ENCODE measurements at regions not wholly inside any gene's neighbourhood (a gene's known extent, or its start where the extent isn't known, plus 50 kb on each side); places are given as distances from the start of the nearest gene placed in this dataset.

DNA sequence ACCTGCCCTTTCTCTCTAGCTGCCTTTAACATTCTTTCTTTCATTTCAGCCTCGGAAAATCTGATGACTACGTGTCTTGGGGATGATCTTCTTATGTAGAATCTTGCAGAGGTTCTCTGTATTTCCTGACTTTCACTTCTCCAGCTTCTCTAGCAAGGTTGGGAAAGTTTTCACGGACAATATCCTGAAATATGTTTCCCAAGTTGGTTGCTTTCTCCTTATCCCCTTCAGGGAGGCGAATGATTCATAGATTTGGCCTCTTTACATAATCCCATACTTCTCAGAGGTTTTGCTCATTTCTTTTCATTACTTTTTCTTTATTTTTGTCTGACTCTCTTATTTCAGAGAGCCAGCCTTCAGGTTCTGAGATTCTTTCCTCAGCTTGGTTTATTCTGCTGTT is 62.1 kb upstream of the CCDC54 start:
- no peak for DNase-seq

DNA sequence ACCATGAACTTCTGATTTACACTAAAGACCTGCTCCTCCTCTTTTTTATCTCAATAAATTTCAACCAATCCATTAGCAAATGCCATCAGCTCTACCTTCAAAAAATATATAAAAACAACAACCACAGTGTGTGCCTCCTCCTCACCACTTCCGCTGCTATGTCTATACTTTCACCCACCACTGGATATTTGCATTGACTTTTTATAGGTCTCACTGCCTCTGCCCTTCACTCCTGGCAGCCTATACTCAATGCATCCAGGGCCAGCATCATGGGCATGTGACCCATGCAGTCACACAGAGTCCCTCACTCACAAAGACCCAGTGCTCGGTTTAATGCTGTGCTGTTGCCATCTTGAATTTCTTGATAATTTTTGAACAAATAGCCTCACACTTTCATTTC is 53.5 kb upstream of the CCDC54 start:
- no peak for DNase-seq

DNA sequence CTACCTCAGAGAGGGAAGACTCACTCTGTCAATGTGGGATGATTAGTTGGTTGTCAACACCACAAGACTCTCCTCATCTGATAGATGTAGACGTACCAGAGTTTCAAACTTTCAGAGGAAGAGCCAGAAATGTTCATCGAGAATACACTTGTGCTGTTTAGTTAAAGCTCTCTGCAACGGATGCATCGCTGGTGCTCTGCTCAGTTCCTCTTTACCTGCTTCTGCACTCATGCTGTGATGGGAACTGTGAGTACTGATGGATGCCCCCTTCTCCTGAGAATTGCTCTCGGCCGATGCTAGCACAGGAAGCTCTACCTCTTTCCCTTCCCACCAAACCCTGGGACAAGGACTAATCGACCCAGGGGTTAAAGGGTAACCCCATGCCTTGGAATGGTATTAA is 51.8 kb upstream of the CCDC54 start:
- DNase-seq, result no peak
